Ishikawa (cell line): ENCODE measurements at regions not wholly inside any gene's neighbourhood (a gene's known extent, or its start where the extent isn't known, plus 50 kb on each side); places are given as distances from the start of the nearest gene placed in this dataset.

Experiments used
- CEBPB ChIP-seq: IDR thresholded peaks from 2 replicates; pipeline ENCODE4 v1.6.1; 2012
- CREB1 ChIP-seq: IDR thresholded peaks from 2 replicates; pipeline ENCODE4 v1.6.1; 2012; ENCODE audit warnings: low read depth
- EGR1 ChIP-seq: IDR thresholded peaks from 2 replicates; pipeline ENCODE4 v1.6.1; 2012
- EP300 ChIP-seq: IDR thresholded peaks from 2 replicates; pipeline ENCODE4 v1.6.1; 2012; ENCODE audit warnings: borderline replicate concordance
- FOXM1 ChIP-seq: IDR thresholded peaks from 2 replicates; pipeline ENCODE4 v1.6.1; 2012; ENCODE audit warnings: low read depth, borderline replicate concordance
- NFIC ChIP-seq: IDR thresholded peaks from 2 replicates; pipeline ENCODE4 v1.6.1; 2012
- RAD21 ChIP-seq: IDR thresholded peaks from 2 replicates; pipeline ENCODE4 v1.6.1; 2012; ENCODE audit warnings: low read depth
- TAF1 ChIP-seq: IDR thresholded peaks from 2 replicates; pipeline ENCODE4 v1.6.1; 2012; ENCODE audit warnings: low read depth, mild to moderate bottlenecking
- YY1 ChIP-seq: IDR thresholded peaks from 2 replicates; pipeline ENCODE4 v1.6.1; 2012; ENCODE audit warnings: low read depth
- TF ChIP-seq, protein P1 (sequence below): IDR thresholded peaks from 2 replicates; pipeline ENCODE4 v1.6.1; 2012; ENCODE audit warnings: low read depth, mild to moderate bottlenecking
- TF ChIP-seq, protein P2 (sequence below): IDR thresholded peaks from 2 replicates; pipeline ENCODE4 v1.6.1; 2012
- TF ChIP-seq, protein P3 (sequence below): IDR thresholded peaks from 2 replicates; pipeline ENCODE4 v1.6.1; 2012

DNA sequence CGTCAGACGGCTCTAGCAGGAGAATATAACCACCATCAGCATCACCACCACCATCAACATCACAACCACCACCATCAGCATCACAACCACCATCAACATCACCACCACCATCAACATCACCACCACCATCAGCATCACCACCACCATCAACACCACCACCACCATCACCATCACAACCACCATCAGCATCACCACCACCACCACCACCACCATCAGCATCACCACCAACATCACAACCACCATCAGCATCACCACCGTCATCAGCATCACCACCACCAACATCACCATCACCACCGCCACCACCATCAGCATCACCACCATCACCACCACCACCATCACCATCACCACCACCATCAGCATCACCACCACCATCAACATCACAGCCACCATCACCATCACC lies 210.7 kb downstream of the C9orf50 start:
- no peak for TF ChIP-seq CREB1
- TF ChIP-seq, protein P1, sequence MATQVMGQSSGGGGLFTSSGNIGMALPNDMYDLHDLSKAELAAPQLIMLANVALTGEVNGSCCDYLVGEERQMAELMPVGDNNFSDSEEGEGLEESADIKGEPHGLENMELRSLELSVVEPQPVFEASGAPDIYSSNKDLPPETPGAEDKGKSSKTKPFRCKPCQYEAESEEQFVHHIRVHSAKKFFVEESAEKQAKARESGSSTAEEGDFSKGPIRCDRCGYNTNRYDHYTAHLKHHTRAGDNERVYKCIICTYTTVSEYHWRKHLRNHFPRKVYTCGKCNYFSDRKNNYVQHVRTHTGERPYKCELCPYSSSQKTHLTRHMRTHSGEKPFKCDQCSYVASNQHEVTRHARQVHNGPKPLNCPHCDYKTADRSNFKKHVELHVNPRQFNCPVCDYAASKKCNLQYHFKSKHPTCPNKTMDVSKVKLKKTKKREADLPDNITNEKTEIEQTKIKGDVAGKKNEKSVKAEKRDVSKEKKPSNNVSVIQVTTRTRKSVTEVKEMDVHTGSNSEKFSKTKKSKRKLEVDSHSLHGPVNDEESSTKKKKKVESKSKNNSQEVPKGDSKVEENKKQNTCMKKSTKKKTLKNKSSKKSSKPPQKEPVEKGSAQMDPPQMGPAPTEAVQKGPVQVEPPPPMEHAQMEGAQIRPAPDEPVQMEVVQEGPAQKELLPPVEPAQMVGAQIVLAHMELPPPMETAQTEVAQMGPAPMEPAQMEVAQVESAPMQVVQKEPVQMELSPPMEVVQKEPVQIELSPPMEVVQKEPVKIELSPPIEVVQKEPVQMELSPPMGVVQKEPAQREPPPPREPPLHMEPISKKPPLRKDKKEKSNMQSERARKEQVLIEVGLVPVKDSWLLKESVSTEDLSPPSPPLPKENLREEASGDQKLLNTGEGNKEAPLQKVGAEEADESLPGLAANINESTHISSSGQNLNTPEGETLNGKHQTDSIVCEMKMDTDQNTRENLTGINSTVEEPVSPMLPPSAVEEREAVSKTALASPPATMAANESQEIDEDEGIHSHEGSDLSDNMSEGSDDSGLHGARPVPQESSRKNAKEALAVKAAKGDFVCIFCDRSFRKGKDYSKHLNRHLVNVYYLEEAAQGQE: no peak
- TF ChIP-seq TAF1: no peak
- TF ChIP-seq NFIC: no peak
- TF ChIP-seq, protein P2, sequence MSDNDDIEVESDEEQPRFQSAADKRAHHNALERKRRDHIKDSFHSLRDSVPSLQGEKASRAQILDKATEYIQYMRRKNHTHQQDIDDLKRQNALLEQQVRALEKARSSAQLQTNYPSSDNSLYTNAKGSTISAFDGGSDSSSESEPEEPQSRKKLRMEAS: no peak
- TF ChIP-seq, protein P3, sequence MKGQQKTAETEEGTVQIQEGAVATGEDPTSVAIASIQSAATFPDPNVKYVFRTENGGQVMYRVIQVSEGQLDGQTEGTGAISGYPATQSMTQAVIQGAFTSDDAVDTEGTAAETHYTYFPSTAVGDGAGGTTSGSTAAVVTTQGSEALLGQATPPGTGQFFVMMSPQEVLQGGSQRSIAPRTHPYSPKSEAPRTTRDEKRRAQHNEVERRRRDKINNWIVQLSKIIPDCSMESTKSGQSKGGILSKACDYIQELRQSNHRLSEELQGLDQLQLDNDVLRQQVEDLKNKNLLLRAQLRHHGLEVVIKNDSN: no peak
- TF ChIP-seq RAD21: no peak
- TF ChIP-seq EGR1: no peak
- TF ChIP-seq YY1: no peak
- no peak for TF ChIP-seq EP300
- TF ChIP-seq CEBPB: no peak
- no peak for TF ChIP-seq FOXM1
